HG02678 (cell line): ENCODE measurements at regions not wholly inside any gene's neighbourhood (a gene's known extent, or its start where the extent isn't known, plus 50 kb on each side); places are given as distances from the start of the nearest gene placed in this dataset.

Source experiments
- ATAC-seq: cut with Tn5 transposase; IDR thresholded peaks from one replicate; pipeline ENCODE4 v1.9.1; 2021; ENCODE audit warnings: mild to moderate bottlenecking, moderate library complexity; ENCODE audit not compliant: unreplicated experiment

DNA sequence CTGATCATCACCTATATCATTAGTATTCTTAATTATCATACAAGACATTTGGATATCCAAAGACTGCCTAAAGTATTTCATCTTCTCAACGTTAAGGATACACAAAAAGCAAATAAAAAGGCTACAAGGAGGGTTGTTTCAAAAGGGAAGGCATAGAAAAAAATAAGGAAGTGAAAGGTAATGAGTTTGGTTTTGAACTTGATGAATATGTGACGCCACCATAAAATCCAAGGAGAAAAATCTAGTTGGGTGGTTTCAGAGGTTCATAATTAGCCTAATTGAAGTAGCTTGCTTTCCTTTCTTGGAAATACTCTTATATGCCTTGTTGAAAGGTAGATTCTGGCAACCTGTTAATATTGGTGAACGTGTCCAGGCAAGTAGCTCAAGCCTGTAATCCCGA, 96.1 kb upstream of the SGCD start:
- ATAC-seq, result no peak

DNA sequence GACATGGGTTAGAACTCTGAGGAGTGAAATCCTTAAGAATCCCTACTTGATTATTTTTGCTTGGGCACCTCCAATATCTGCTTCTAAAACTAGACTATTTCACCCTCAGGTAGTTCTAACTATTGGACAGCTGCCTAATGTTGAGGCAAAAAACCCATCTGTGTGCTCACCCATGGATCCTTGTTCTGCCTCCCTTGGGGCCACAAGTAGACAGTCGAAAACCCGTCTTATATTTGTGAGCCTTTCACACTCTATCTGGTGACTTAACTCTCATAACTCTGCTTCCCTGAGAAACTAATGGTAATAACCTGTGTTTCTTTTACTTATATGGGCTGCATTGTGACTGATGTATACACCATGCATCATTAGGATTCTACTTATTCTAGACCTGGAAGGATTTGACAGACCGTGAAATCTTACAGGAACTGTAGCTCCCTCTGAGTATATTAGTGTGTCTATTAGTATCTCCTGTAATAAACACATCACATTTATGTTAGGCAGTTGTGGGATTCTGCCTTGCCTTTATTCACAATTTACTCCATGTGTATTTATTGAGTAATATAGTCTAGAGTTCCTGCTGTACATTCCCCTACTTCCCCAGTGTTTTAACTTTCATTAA, 94.6 kb upstream of the SGCD start:
- ATAC-seq, result no peak

DNA sequence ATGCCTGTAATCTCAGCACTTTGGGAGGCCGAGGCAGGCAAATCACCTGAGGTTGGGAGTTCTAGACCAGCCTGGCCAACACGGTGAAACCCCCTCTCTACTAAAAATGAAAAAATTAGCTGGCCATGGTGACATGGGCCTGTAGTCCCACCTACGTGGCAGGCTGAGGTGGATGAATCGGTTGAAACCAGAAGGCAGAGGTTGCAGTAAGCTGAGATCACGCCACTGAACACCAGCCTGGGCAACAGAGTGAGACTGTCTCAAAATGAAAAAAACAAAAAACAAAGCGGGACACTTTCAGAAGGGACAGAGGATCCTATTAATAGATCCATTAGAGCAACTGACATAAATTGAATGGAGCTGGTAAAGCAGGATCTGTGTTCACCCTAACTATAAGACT, 89.6 kb upstream of the SGCD start:
- ATAC-seq, result no peak

DNA sequence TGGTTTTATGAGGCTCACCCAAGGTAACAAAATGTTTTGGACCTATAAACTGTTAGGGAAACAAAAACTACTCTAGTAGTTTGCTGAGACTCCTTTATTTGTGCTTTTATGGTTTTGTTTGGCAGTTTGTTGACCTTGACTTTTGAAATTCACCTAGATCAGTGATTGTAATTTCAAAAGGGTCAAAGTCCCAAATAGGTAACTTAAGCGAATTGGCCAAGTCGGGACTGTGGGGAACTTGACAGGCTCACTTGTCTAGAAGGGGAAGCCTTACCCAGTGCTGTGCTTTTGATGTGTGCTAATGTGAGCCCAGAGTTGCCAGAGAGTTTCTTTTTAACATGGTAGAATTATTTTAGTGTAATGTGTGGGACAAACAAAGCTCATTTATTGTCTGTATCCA, 87.2 kb upstream of the SGCD start:
- ATAC-seq, result no peak

DNA sequence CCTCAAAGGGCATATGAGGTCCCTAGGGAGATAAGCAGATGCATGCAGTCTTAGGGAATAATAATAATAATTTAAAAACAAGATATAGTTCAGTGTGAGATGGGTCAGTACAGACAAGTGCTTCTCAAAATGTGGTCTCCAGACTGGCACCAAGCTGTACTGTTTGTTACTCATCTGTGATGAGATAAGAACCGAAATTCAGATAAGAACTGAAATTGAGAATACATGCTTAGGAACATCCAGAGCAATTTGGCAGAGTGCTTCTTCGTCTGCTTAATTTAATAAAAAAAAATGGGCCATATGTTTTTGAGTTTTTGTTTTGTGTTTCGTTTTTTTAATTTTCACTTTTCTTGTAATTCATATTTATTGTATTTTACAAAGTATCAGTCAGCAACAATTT, 86.5 kb upstream of the SGCD start:
- no peak for ATAC-seq

DNA sequence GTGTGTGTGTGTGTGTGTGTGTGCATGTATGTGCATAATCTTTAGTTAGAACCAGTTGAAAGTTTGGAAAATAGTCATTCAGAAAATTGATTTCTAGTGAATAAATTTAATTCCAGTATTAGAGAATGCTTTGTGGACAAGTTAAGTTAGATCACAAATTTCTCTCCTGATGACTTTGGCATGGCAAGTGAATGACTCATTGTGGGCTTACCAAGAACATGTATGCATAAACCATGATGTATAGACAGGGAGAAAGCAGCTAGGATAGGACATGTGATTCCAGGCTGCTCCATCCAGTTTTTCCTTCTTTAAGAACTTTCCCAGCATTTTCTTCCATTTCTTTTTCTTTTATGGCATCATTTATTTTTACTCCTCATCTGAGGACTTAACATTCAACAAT, 85.7 kb upstream of the SGCD start:
- no peak for ATAC-seq

DNA sequence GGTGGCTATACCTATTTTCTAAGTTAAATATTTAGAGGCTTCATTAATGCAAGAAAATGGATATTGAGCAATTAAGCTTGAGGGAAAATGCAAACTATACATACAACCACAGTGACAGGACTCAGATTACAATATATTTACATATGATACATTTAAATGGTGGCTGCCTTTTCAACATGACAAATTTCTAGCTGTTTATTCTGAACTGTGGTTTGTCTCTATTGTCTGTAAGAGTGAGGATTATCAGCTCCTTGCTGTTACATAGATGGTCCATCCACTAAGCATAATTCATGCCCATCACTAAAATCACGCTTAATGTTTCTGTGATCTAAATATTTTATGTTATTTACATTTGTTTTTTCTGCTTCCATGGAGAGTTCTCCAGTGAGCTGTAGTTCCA, 81.1 kb upstream of the SGCD start:
- no peak for ATAC-seq

DNA sequence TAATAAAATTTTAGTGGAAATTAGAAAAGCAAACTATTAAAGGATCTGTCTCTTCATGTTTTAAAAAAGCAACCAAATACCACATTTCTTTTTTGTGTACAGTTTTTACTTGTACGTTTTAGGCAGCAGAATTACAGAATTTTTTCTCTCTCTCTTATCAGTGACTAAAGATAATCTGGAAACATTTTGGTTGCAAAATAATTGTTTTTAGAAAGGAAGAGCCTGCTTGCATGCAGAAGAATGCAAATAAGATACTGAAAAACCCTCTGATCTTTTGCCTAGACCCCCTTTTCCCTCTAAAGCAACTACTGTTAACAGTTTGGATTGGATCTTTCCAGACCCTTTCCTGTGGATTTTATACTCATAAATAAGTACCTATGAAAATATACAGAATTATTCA, 75.9 kb upstream of the SGCD start:
- ATAC-seq, result no peak

DNA sequence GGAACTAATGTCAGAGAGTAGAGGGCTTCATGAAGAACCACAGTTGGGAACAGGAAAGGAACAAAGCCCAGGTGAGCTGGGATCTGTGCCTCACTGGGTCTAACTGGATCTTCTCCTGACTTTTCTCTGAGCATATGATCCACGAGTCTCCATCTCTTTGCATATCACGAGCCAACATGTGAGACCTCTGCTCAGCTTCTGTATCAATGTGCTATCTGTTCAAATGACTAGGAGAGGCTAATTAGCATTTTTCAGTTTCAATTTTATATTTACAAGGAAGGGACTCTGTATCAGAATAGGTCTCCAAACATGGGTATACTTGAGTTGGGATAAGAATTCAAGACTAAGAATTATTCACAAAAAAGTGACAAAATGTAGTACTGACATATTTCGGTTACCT, 73.8 kb upstream of the SGCD start:
- ATAC-seq, result no peak

DNA sequence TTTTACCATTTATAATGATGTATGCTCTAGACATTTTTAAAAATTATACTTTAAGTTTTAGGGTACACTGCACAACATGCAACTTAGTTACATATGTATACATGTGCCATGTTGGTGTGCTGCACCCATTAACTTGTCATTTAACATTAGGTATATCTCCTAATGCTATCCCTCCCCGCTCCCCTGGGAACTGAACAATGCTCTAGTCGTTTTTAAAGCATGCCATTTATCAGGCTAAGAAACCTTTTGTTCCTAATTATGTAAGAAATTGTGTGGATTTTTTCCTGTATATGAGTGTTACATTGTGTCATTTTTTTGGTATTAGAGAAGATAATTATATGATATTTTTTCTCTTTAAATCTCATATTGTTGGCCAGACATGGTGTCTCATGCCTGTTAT, 72.8 kb upstream of the SGCD start:
- ATAC-seq, result no peak

DNA sequence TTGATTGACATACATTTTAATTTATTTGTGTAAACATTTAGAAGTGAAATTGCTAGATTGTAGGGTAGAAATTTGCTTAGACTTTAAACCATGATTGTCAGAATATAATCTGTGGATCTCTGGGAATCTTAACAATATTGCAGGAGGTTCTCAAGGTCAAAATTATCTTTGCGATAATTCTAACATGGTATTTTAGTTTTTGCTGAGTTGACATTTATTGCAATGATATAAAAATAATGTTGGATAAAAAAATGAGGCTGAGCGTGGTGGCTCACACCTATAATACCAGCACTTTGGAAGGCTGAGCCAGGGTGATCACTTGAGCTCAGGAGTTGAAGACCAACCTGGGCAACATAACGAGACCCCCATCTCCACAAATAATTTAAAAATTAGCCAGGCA, 70.3 kb upstream of the SGCD start:
- ATAC-seq, result no peak

DNA sequence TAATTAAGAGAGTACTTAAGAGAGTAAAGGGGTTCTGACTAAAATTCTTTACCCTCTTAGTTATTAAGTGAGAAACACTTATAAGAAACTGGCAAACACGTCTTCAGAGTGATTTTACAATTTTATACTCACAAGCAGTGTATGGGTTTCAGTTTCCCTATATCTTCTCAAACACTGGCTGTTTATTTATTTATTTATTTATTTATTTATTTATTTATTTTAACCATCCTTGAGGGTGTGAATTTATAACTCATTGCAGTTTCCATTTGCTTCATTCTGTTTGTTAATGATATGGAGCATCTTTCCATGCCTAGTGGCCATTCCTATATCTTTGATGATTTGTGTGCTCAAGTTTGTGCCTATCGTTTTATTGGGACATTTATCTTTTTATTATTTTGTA, 68.0 kb upstream of the SGCD start:
- ATAC-seq, result no peak

DNA sequence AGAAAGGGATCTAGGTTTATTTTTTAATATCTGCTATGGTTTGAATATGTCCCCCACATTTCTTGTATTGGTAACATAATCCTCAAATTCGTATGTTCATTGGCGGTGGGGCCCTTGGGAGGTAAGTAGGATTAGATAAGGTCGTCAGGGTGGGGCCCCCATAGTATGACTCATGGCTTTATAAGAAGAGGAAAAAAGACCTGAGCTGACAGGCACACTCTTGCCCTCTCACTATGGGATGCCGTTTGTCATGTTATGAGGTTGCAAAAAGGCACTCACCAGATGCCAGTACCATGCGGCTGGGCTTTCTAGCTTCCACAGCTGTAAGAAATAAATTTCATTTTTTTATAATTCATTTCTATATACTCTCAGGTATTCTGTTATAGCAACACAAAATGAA, 67.3 kb upstream of the SGCD start:
- no peak for ATAC-seq

DNA sequence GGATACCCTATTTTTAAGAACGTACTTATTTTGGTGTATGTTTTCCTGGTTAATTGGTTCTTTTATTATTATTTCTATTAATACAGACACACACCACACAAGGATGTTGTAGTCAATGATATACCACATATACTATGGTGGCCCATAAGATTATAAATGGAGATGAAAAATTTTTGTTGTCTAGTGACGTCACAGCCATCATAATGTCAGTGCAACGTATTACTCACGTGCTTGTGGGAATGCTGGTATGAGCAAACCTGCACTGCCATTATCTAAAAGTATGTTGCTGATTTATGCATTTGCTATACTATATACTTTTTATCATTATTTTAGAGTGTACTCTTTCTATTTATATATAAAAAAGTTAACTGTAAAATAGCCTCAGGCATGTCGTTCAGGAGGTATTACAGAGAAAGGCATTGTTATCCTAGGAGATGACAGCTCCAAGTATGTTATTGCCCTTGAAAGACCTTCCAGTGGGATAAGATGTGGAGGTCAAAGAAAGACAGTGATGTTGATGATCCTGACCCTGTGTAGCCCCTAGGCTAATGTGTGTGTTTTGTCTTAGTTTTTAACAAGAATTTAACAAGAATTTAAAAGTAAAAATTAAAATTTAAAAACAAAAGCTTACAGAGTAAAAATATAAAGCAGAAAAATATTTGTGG, 65.6 kb upstream of the SGCD start:
- no peak for ATAC-seq

DNA sequence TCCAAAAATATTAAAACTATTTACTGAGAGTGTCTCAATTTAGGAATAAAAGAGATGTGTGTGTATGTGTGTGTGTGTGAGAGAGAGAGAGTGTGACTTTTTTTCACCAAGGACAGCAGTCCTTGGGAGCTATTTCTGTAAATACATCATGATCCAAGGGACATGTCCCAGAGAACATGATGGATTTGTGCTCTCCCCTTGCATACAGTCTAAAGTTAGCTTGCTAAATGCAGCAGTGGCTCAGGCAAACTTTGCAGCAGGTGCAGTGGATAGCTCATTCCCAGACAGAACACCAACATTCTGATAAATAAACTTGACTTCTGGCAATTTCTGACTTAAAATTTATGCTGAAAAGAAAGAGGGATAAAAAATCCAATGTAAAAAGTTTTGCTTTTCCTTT, 55.4 kb upstream of the SGCD start:
- ATAC-seq, result no peak

DNA sequence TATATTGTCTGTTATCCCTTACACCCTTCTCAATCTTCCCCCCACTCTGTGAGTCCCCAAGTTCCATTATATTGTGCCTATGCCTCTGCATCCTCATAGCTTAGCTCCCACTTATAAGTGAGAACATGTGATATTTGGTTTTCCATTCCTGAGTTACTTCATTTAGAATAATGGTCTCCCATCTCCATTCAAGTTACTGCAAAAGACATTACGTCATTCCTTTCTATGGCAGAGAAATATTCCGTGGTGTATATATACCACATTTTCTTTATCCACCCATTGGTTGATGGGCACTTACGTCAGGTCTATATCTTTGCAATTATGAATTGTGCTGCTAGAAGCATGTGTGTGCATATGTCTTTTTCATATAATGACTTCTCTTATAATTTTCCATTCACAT, 54.8 kb upstream of the SGCD start:
- no peak for ATAC-seq

DNA sequence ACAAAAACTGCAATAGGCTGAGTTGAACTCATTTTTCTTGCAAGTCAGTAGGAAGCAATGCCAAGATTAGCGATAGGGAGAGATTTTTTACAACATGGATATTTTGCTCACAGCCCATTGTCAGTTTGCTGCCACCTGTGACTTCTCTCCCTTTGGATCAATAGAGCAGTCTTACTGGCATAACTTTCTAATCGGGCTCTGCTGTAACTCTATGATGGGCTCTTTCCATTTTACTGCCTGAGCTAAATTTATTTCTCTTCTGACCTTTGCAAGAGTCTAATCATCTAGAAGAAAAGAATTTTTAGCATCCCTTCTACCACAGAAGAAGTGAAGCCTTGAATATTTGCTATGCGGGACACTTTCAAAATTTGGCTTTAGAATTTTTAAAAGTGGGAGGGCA, 53.6 kb upstream of the SGCD start:
- ATAC-seq, result no peak

DNA sequence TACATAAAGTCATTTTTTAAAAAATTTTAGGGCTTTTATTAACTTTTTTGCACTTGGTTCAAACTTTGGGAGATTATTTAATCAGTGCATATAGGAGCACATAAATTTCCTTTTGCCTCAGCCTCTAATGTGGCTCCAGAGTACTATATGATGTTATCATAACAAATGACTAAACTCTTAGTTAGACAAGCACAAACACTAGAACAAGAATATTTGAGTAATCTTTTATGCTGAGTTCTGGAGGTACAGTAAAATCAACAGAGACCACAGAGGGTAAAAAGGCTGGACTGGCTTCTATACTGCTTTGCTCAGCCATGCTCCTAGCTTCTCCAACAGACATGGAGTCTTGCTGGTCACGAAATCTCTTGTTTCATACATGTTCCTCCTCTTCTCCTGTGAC, 52.5 kb upstream of the SGCD start:
- ATAC-seq, result no peak
